Left cardiac atrium (tissue), 4 donors: ENCODE measurements at regions not wholly inside any gene's neighbourhood (a gene's known extent, or its start where the extent isn't known, plus 50 kb on each side); places are given as distances from the start of the nearest gene placed in this dataset.
A peak's percentile ranks its signal among the peaks of the same experiment; 100 is the strongest.
"Not testable (repeated sequence)": the region's sequence is repeated elsewhere in the genome, so short reads cannot be mapped to it uniquely, and the experiment has no call there.

Experiments used
- ATAC-seq, 2 donors: fragments of 200-7000 bp; cut with Tn5 transposase; one replicate each; pipeline ENCODE4 v1.9.1; 2020; ENCODE audit warnings: mild to moderate bottlenecking in 2 of 2, moderate library complexity in 2 of 2
- DNase-seq: peaks from one replicate; pipeline ENCODE4 v3.0.0-alpha.2; 2020
- intact Hi-C, 2 donors: fragments of 100-400 bp; cut with DNase I; formaldehyde crosslinking; loops; one replicate each; pipeline versions ENCODE4 v1.14.1 to v1.15.1; 2022 to 2023
- donor health status: DM: no; HTN: yes; CAD: no.
- donor health status: DM: no; HTN: yes; CAD: no; lungs with severe emphysema.
- donor health status: DM: yes; HTN: yes; CAD: no.
- donor health status: Dilated cardiomyopathy.

- intact Hi-C loops: no loop called here
- DNase-seq (no peak), ATAC-seq (no peak)
Measured at GRCh38 chr6:144352331-144352730, 67.2 kb downstream of the UTRN start.

- ATAC-seq (peak in 1 of 2 donors; percentile 31), DNase-seq (no peak)
- intact Hi-C loops: no loop called here
Measured at GRCh38 chr6:144353871-144354314, 68.8 kb downstream of the UTRN start.

GRCh38 chr6:144359783-144360182, 74.6 kb downstream of the UTRN start:
- DNase-seq (no peak), ATAC-seq (no peak)
- intact Hi-C loops: no loop called here

GRCh38 chr6:144360401-144360800, 75.3 kb downstream of the UTRN start:
- DNase-seq (no peak), ATAC-seq (no peak)
- intact Hi-C loops: no loop called here

- intact Hi-C loops: no loop called here
- no peak for ATAC-seq
- DNase-seq: no peak
Measured at GRCh38 chr6:144361016-144361415, 75.9 kb downstream of the UTRN start.

- intact Hi-C loops: no loop called here
- ATAC-seq (peak; percentile 63 to 74), DNase-seq (no peak)
Measured at GRCh38 chr6:144362042-144363018, 77.2 kb downstream of the UTRN start.

GRCh38 chr6:144364208-144364720, 79.1 kb downstream of the UTRN start:
- intact Hi-C loops: no loop called here
- no peak for ATAC-seq
- no peak for DNase-seq

- DNase-seq: no peak
- ATAC-seq: no peak
- intact Hi-C loops: no loop called here
Measured at GRCh38 chr6:144364782-144365181, 79.6 kb downstream of the UTRN start.

- no peak for DNase-seq
- intact Hi-C loops: no loop called here
- no peak for ATAC-seq
Measured at GRCh38 chr6:144365271-144365670, 80.1 kb downstream of the UTRN start.

GRCh38 chr6:144369696-144370095, 84.6 kb downstream of the UTRN start:
- intact Hi-C loops, DNase-seq, ATAC-seq: not testable (repeated sequence)

GRCh38 chr6:144372116-144372515, 87.0 kb downstream of the UTRN start:
- ATAC-seq (no peak), DNase-seq (no peak)
- intact Hi-C loops: no loop called here

- no peak for ATAC-seq
- no peak for DNase-seq
- intact Hi-C loops: no loop called here
Measured at GRCh38 chr6:144372611-144373594, 87.8 kb downstream of the UTRN start.

GRCh38 chr6:144374525-144374924, 89.4 kb downstream of the UTRN start:
- DNase-seq, ATAC-seq, intact Hi-C loops: not testable (repeated sequence)

- intact Hi-C loops: no loop called here
- peak; percentile 15 to 51 for ATAC-seq
- DNase-seq: no peak
Measured at GRCh38 chr6:144377586-144378210, 92.6 kb downstream of the UTRN start.

GRCh38 chr6:144378437-144378836, 93.3 kb downstream of the UTRN start:
- intact Hi-C loops: no loop called here
- no peak for DNase-seq
- peak in 1 of 2 donors; percentile 78 for ATAC-seq

GRCh38 chr6:144379356-144379755, 94.2 kb downstream of the UTRN start:
- ATAC-seq: peak; percentile 19 to 50
- intact Hi-C loops: no loop called here
- no peak for DNase-seq

- ATAC-seq, intact Hi-C loops: not testable (repeated sequence)
Measured at GRCh38 chr6:144381499-144381898, 96.4 kb downstream of the UTRN start.

GRCh38 chr6:144383336-144383735, 98.2 kb downstream of the UTRN start:
- no peak for ATAC-seq
- intact Hi-C loops: no loop called here
- no peak for DNase-seq

More at GRCh38 chr6:144381499-144381898, 96.4 kb downstream of the UTRN start:
- DNase-seq: not testable (repeated sequence)

GRCh38 chr6:144384427-144384826, 99.3 kb downstream of the UTRN start:
- intact Hi-C loops: no loop called here
- ATAC-seq: no peak
- DNase-seq: no peak
